ENCODE measurements at regions not wholly inside any gene's neighbourhood (a gene's known extent, or its start where the extent isn't known, plus 50 kb on each side); places are given as distances from the start of the nearest gene placed in this dataset.

- DNase-seq (ENCODE audit: low spot score), result no peak
- ChIA-PET CTCF (no interaction called here), POLR2A (no interaction called here)
- H3K4me3 Mint-ChIP-seq, result no peak overlapping the region
- no peak overlapping the region for H3K27ac Mint-ChIP-seq
- H3K9me3 Mint-ChIP-seq, result no peaks in the 10 kb centered on the region
- H3K27me3 Mint-ChIP-seq (ENCODE audit: low read depth), result no peaks in the 10 kb centered on the region
- peak; percentile 80 for TF ChIP-seq GABPB1 (CRISPR knock-in tag; IDR thresholded peaks at IDR 0.05)
- TF ChIP-seq ZNF423 (CRISPR knock-in tag; IDR thresholded peaks at IDR 0.05), result no peak
- TF ChIP-seq TP53 (CRISPR knock-in tag; IDR thresholded peaks at IDR 0.05), result no peak
- ATAC-seq, result no peak
- H3K4me1 Mint-ChIP-seq, result peaks cover 16% of the 10 kb centered on the region
- H3K36me3 Mint-ChIP-seq, result no peaks in the 10 kb centered on the region
Measured at GRCh38 chr20:6704132-6704861, 63.2 kb upstream of the BMP2 start.

GRCh38 chr20:6703656-6704055, 63.8 kb upstream of the BMP2 start:
- ATAC-seq, result no peak
- TF ChIP-seq MAX (CRISPR knock-in tag; IDR thresholded peaks at IDR 0.05) (no peak), MLX (CRISPR knock-in tag; IDR thresholded peaks at IDR 0.05) (no peak), ESRRA (CRISPR knock-in tag; IDR thresholded peaks at IDR 0.05; ENCODE audit: borderline replicate concordance) (no peak), TEAD1 (CRISPR knock-in tag; IDR thresholded peaks at IDR 0.05) (no peak), NFYB (CRISPR knock-in tag; conservative IDR thresholded peaks at IDR 0.05; ENCODE audit: low read depth) (no peak)
- no peak for DNase-seq (ENCODE audit: low spot score)
- peaks cover 18% of the 10 kb centered on the region for H3K4me1 Mint-ChIP-seq
- H3K27ac Mint-ChIP-seq, result no peak overlapping the region
- no peaks in the 10 kb centered on the region for H3K36me3 Mint-ChIP-seq
- ChIA-PET POLR2A (no interaction called here), CTCF (no interaction called here)
- no peaks in the 10 kb centered on the region for H3K27me3 Mint-ChIP-seq (ENCODE audit: low read depth)
- no peak overlapping the region for H3K4me3 Mint-ChIP-seq
- H3K9me3 Mint-ChIP-seq, result no peaks in the 10 kb centered on the region

- H3K9me3 Mint-ChIP-seq, result no peaks in the 10 kb centered on the region
- H3K4me3 Mint-ChIP-seq, result no peak overlapping the region
- no peak for TF ChIP-seq AFF4 (CRISPR knock-in tag; IDR thresholded peaks at IDR 0.05; ENCODE audit: borderline replicate concordance)
- no peak for TF ChIP-seq CDX4 (CRISPR knock-in tag; IDR thresholded peaks at IDR 0.05; ENCODE audit: borderline replicate concordance)
- TF ChIP-seq JAZF1 (CRISPR knock-in tag; IDR thresholded peaks at IDR 0.05), result no peak
- TF ChIP-seq NR1H2 (CRISPR knock-in tag; IDR thresholded peaks at IDR 0.05), result no peak
- TF ChIP-seq ZBTB21 (CRISPR knock-in tag; IDR thresholded peaks at IDR 0.05; ENCODE audit: borderline replicate concordance), result no peak
- H3K4me1 Mint-ChIP-seq, result peaks cover 18% of the 10 kb centered on the region
- POLR2A ChIA-PET, result no interaction called here
- no peaks in the 10 kb centered on the region for H3K36me3 Mint-ChIP-seq
- CTCF ChIA-PET, result no interaction called here
- H3K27ac Mint-ChIP-seq, result no peak overlapping the region
- ATAC-seq, result no peak
- no peak for DNase-seq (ENCODE audit: low spot score)
- no peaks in the 10 kb centered on the region for H3K27me3 Mint-ChIP-seq (ENCODE audit: low read depth)
Measured at GRCh38 chr20:6703047-6703446, 64.4 kb upstream of the BMP2 start.

GRCh38 chr20:6702144-6702543, 65.3 kb upstream of the BMP2 start:
- no peak overlapping the region for H3K4me3 Mint-ChIP-seq
- no peak for DNase-seq (ENCODE audit: low spot score)
- H3K27me3 Mint-ChIP-seq (ENCODE audit: low read depth), result no peaks in the 10 kb centered on the region
- H3K9me3 Mint-ChIP-seq, result no peaks in the 10 kb centered on the region
- peaks cover 24% of the 10 kb centered on the region for H3K4me1 Mint-ChIP-seq
- POLR2A ChIA-PET, result no interaction called here
- CTCF ChIA-PET, result no interaction called here
- H3K27ac Mint-ChIP-seq, result no peak overlapping the region
- ATAC-seq, result no peak
- H3K36me3 Mint-ChIP-seq, result no peaks in the 10 kb centered on the region
- TF ChIP-seq ZNF396 (CRISPR knock-in tag; IDR thresholded peaks at IDR 0.05; ENCODE audit: borderline replicate concordance), result no peak
